ENCODE measurements at regions not wholly inside any gene's neighbourhood (a gene's known extent, or its start where the extent isn't known, plus 50 kb on each side); places are given as distances from the start of the nearest gene placed in this dataset.

GRCh38 chr12:115102450-115102849, 418.5 kb upstream of the TBX3 start:
- DNase-seq (ENCODE audit: low spot score): no peak
- Mint-ChIP-seq H3K4me3 (ENCODE audit: low read depth) (no peak overlapping the region), H3K27me3 (ENCODE audit: low read depth) (no peaks in the 10 kb centered on the region), H3K4me1 (ENCODE audit: low read depth) (no peaks in the 10 kb centered on the region), H3K36me3 (ENCODE audit: low read depth) (no peaks in the 10 kb centered on the region), H3K27ac (no peak overlapping the region), H3K9me3 (peaks cover 32% of the 10 kb centered on the region)
- intact Hi-C loops (cut with micrococcal nuclease): no loop called here

GRCh38 chr12:115101520-115101919, 417.5 kb upstream of the TBX3 start:
- Mint-ChIP-seq H3K27ac (no peak overlapping the region), H3K36me3 (ENCODE audit: low read depth) (no peaks in the 10 kb centered on the region)

GRCh38 chr12:115097416-115097815, 413.4 kb upstream of the TBX3 start:
- H3K9me3 Mint-ChIP-seq: peaks cover 39% of the 10 kb centered on the region
- no peak overlapping the region for H3K27ac Mint-ChIP-seq
- no peak overlapping the region for H3K4me3 Mint-ChIP-seq (ENCODE audit: low read depth)
- H3K27me3 Mint-ChIP-seq (ENCODE audit: low read depth): no peaks in the 10 kb centered on the region
- H3K4me1 Mint-ChIP-seq (ENCODE audit: low read depth): no peaks in the 10 kb centered on the region
- intact Hi-C loops (cut with micrococcal nuclease): no loop called here
- H3K36me3 Mint-ChIP-seq (ENCODE audit: low read depth): no peaks in the 10 kb centered on the region
- no peak for DNase-seq (ENCODE audit: low spot score)

More at GRCh38 chr12:115101520-115101919, 417.5 kb upstream of the TBX3 start:
- no peaks in the 10 kb centered on the region for H3K27me3 Mint-ChIP-seq (ENCODE audit: low read depth)
- DNase-seq (ENCODE audit: low spot score): no peak
- H3K9me3 Mint-ChIP-seq: peaks cover 32% of the 10 kb centered on the region
- H3K4me3 Mint-ChIP-seq (ENCODE audit: low read depth): no peak overlapping the region
- intact Hi-C loops (cut with micrococcal nuclease): no loop called here
- no peaks in the 10 kb centered on the region for H3K4me1 Mint-ChIP-seq (ENCODE audit: low read depth)

- Mint-ChIP-seq H3K27me3 (ENCODE audit: low read depth) (no peaks in the 10 kb centered on the region), H3K36me3 (ENCODE audit: low read depth) (no peaks in the 10 kb centered on the region)
Observed at GRCh38 chr12:115096588-115097397, 412.8 kb upstream of the TBX3 start.

GRCh38 chr12:115095073-115095748, 411.2 kb upstream of the TBX3 start:
- Mint-ChIP-seq H3K4me1 (ENCODE audit: low read depth) (no peaks in the 10 kb centered on the region), H3K27me3 (ENCODE audit: low read depth) (no peaks in the 10 kb centered on the region), H3K36me3 (ENCODE audit: low read depth) (no peaks in the 10 kb centered on the region), H3K4me3 (ENCODE audit: low read depth) (no peak overlapping the region), H3K27ac (no peak overlapping the region), H3K9me3 (peaks cover 33% of the 10 kb centered on the region)
- no peak for DNase-seq (ENCODE audit: low spot score)
- intact Hi-C loops (cut with micrococcal nuclease): no loop called here

More at GRCh38 chr12:115096588-115097397, 412.8 kb upstream of the TBX3 start:
- Mint-ChIP-seq H3K4me3 (ENCODE audit: low read depth) (no peak overlapping the region), H3K9me3 (peaks cover 34% of the 10 kb centered on the region), H3K27ac (no peak overlapping the region), H3K4me1 (ENCODE audit: low read depth) (no peaks in the 10 kb centered on the region)
- DNase-seq (ENCODE audit: low spot score): no peak
- intact Hi-C loops (cut with micrococcal nuclease): no loop called here

- Mint-ChIP-seq H3K4me1 (ENCODE audit: low read depth) (no peaks in the 10 kb centered on the region), H3K27me3 (ENCODE audit: low read depth) (no peaks in the 10 kb centered on the region), H3K9me3 (peaks cover 26% of the 10 kb centered on the region), H3K4me3 (ENCODE audit: low read depth) (no peak overlapping the region), H3K36me3 (ENCODE audit: low read depth) (no peaks in the 10 kb centered on the region), H3K27ac (no peak overlapping the region)
- intact Hi-C loops (cut with micrococcal nuclease): no loop called here
- DNase-seq (ENCODE audit: low spot score): no peak
Observed at GRCh38 chr12:115094163-115094816, 410.3 kb upstream of the TBX3 start.

- H3K36me3 Mint-ChIP-seq (ENCODE audit: low read depth): no peaks in the 10 kb centered on the region
- no peak overlapping the region for H3K4me3 Mint-ChIP-seq (ENCODE audit: low read depth)
- no peaks in the 10 kb centered on the region for H3K4me1 Mint-ChIP-seq (ENCODE audit: low read depth)
- peaks cover 28% of the 10 kb centered on the region for H3K9me3 Mint-ChIP-seq
- no peak overlapping the region for H3K27ac Mint-ChIP-seq
- intact Hi-C loops (cut with micrococcal nuclease): no loop called here
- DNase-seq (ENCODE audit: low spot score): no peak
- no peaks in the 10 kb centered on the region for H3K27me3 Mint-ChIP-seq (ENCODE audit: low read depth)
Observed at GRCh38 chr12:115093261-115093660, 409.3 kb upstream of the TBX3 start.

- Mint-ChIP-seq H3K27ac (no peak overlapping the region), H3K27me3 (ENCODE audit: low read depth) (no peaks in the 10 kb centered on the region), H3K36me3 (ENCODE audit: low read depth) (no peaks in the 10 kb centered on the region), H3K4me1 (ENCODE audit: low read depth) (no peaks in the 10 kb centered on the region), H3K4me3 (ENCODE audit: low read depth) (no peak overlapping the region), H3K9me3 (peaks cover 18% of the 10 kb centered on the region)
- intact Hi-C loops (cut with micrococcal nuclease): no loop called here
- DNase-seq (ENCODE audit: low spot score): no peak
Observed at GRCh38 chr12:115090783-115091182, 406.8 kb upstream of the TBX3 start.

GRCh38 chr12:115088995-115089841, 405.2 kb upstream of the TBX3 start:
- H3K27me3 Mint-ChIP-seq (ENCODE audit: low read depth): no peaks in the 10 kb centered on the region
- H3K36me3 Mint-ChIP-seq (ENCODE audit: low read depth): no peaks in the 10 kb centered on the region
- no peak overlapping the region for H3K27ac Mint-ChIP-seq
- H3K4me3 Mint-ChIP-seq (ENCODE audit: low read depth): no peak overlapping the region
- H3K4me1 Mint-ChIP-seq (ENCODE audit: low read depth): no peaks in the 10 kb centered on the region
- no peak for DNase-seq (ENCODE audit: low spot score)
- intact Hi-C loops (cut with micrococcal nuclease): no loop called here
- peaks cover 16% of the 10 kb centered on the region for H3K9me3 Mint-ChIP-seq

- Mint-ChIP-seq H3K27ac (no peak overlapping the region), H3K4me1 (ENCODE audit: low read depth) (no peaks in the 10 kb centered on the region), H3K27me3 (ENCODE audit: low read depth) (no peaks in the 10 kb centered on the region), H3K9me3 (peaks cover 16% of the 10 kb centered on the region), H3K4me3 (ENCODE audit: low read depth) (no peak overlapping the region), H3K36me3 (ENCODE audit: low read depth) (no peaks in the 10 kb centered on the region)
- intact Hi-C loops (cut with micrococcal nuclease): no loop called here
- no peak for DNase-seq (ENCODE audit: low spot score)
Observed at GRCh38 chr12:115088328-115088994, 404.5 kb upstream of the TBX3 start.

GRCh38 chr12:115085594-115085993, 401.6 kb upstream of the TBX3 start:
- DNase-seq (ENCODE audit: low spot score): no peak
- no peaks in the 10 kb centered on the region for H3K4me1 Mint-ChIP-seq (ENCODE audit: low read depth)
- H3K36me3 Mint-ChIP-seq (ENCODE audit: low read depth): no peaks in the 10 kb centered on the region

GRCh38 chr12:115079760-115080159, 395.8 kb upstream of the TBX3 start:
- intact Hi-C loops (cut with micrococcal nuclease): no loop called here
- H3K27ac Mint-ChIP-seq: no peak overlapping the region
- no peaks in the 10 kb centered on the region for H3K27me3 Mint-ChIP-seq (ENCODE audit: low read depth)
- peaks cover 5% of the 10 kb centered on the region for H3K9me3 Mint-ChIP-seq
- no peaks in the 10 kb centered on the region for H3K36me3 Mint-ChIP-seq (ENCODE audit: low read depth)
- no peaks in the 10 kb centered on the region for H3K4me1 Mint-ChIP-seq (ENCODE audit: low read depth)
- no peak overlapping the region for H3K4me3 Mint-ChIP-seq (ENCODE audit: low read depth)
- DNase-seq (ENCODE audit: low spot score): no peak

More at GRCh38 chr12:115085594-115085993, 401.6 kb upstream of the TBX3 start:
- intact Hi-C loops (cut with micrococcal nuclease): no loop called here
- H3K9me3 Mint-ChIP-seq: peaks cover 4% of the 10 kb centered on the region
- no peaks in the 10 kb centered on the region for H3K27me3 Mint-ChIP-seq (ENCODE audit: low read depth)
- H3K4me3 Mint-ChIP-seq (ENCODE audit: low read depth): no peak overlapping the region
- H3K27ac Mint-ChIP-seq: no peak overlapping the region

Measured in activated T-helper 2 cell treated with anti-CD3 and anti-CD28 coated beads, Interferon-gamma antibody, Interleukin-2, Interleukin-4, amounts not matched to agents 10 μg/mL and 5 μg/mL and 100 μg/mL, durations not matched to agents 14 hours and 24 hours and 36 hours (primary cell).